ENCODE measurements at regions not wholly inside any gene's neighbourhood (a gene's known extent, or its start where the extent isn't known, plus 50 kb on each side); places are given as distances from the start of the nearest gene placed in this dataset.

DNA sequence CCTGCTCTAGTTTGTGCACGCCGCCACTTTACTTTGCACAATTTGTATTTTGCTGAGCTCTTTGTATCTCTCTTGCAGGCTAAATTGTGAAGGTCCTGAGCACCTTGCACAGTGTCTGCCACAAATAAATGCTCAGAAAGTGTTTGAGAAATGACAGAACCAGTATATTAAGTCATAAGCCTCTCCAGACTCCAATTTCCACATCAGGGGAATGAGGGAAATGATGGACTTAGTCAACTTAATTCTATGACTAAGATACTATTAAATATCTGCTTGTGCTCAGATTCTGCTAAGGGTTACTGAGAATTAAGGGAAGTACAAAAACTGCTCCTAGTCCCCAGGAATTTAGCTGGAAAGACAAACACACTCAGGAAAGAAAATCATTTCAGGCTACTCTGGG is 239.1 kb upstream of the SLC14A2 start:
- TF ChIP-seq GATA2 (IDR thresholded peaks at IDR 0.05; ENCODE audit: low read depth, low read length) = no peak
- no peak for TF ChIP-seq GATA3 (IDR thresholded peaks at IDR 0.05; ENCODE audit: low read depth, low read length)
